Body of pancreas (tissue), 4 donors: ENCODE measurements at regions not wholly inside any gene's neighbourhood (a gene's known extent, or its start where the extent isn't known, plus 50 kb on each side); places are given as distances from the start of the nearest gene placed in this dataset.

Experiments
- POLR2A ChIP-seq, 3 donors: fragments of 450-650 bp; IDR thresholded peaks; one replicate each; pipeline ENCODE4 v1.6.1; 2016; ENCODE audit warnings: antibody characterized with exemption in 3 of 3, mild to moderate bottlenecking in 2 of 3
- TF ChIP-seq, protein P1 (sequence below), 7 experiments: fragments of 450-650 bp in 4 of 7; fragments of 200-600 bp in 3 of 7; sonication (generic) in 3 of 7; IDR thresholded peaks; one replicate each; pipeline ENCODE4 v1.5.1; 2016 to 2019; ENCODE audit warnings: antibody characterized with exemption in 7 of 7

DNA sequence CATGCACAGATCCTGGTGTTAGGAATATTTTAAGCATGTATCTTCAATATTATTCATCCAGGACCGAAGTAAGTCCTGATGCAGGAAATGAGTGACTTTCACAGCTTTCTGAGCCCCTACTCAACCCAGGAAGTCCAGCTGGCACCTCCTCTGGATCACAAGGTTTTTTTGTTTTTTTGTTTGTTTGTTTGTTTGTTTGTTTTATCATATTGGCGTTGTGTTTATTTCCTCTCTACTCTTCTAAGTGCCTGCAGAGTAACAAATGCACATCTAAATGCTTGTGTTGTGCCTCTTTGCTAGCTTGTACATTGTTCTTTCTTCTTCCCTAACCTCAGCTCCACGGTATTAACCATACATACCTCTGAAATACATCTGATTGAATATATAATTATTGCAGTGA lies 594.3 kb upstream of the ADGRB3 start:
- no peak for TF ChIP-seq POLR2A (IDR thresholded peaks at IDR 0.05)
- TF ChIP-seq, protein P1, sequence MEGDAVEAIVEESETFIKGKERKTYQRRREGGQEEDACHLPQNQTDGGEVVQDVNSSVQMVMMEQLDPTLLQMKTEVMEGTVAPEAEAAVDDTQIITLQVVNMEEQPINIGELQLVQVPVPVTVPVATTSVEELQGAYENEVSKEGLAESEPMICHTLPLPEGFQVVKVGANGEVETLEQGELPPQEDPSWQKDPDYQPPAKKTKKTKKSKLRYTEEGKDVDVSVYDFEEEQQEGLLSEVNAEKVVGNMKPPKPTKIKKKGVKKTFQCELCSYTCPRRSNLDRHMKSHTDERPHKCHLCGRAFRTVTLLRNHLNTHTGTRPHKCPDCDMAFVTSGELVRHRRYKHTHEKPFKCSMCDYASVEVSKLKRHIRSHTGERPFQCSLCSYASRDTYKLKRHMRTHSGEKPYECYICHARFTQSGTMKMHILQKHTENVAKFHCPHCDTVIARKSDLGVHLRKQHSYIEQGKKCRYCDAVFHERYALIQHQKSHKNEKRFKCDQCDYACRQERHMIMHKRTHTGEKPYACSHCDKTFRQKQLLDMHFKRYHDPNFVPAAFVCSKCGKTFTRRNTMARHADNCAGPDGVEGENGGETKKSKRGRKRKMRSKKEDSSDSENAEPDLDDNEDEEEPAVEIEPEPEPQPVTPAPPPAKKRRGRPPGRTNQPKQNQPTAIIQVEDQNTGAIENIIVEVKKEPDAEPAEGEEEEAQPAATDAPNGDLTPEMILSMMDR (IDR thresholded peaks at IDR 0.05): no peak
